ENCODE measurements at regions not wholly inside any gene's neighbourhood (a gene's known extent, or its start where the extent isn't known, plus 50 kb on each side); places are given as distances from the start of the nearest gene placed in this dataset.
"Not testable (repeated sequence)": the region's sequence is repeated elsewhere in the genome, so short reads cannot be mapped to it uniquely, and the experiment has no call there.

GRCh38 chr7:91398341-91398740 is 134.1 kb downstream of the FZD1 start:
- DNase-seq (ENCODE audit: low read depth), result no peak

GRCh38 chr7:91405092-91405788 is 141.0 kb downstream of the FZD1 start:
- no peak for DNase-seq (ENCODE audit: low read depth)

GRCh38 chr7:91405873-91406272 is 141.6 kb downstream of the FZD1 start:
- DNase-seq (ENCODE audit: low read depth), result not testable (repeated sequence)

GRCh38 chr7:91407942-91408341 is 143.7 kb downstream of the FZD1 start:
- no peak for DNase-seq (ENCODE audit: low read depth)

GRCh38 chr7:91408388-91409154 is 144.3 kb downstream of the FZD1 start:
- DNase-seq (ENCODE audit: low read depth), result no peak

GRCh38 chr7:91411060-91411459 is 146.8 kb downstream of the FZD1 start:
- DNase-seq (ENCODE audit: low read depth), result no peak

- no peak for DNase-seq (ENCODE audit: low read depth)
These were observed 148.1 kb downstream of the FZD1 start for GRCh38 chr7:91412298-91412697.

- no peak for DNase-seq (ENCODE audit: low read depth)
These were observed 150.5 kb downstream of the FZD1 start for GRCh38 chr7:91414734-91415133.

- DNase-seq (ENCODE audit: low read depth), result no peak
These were observed 152.1 kb downstream of the FZD1 start for GRCh38 chr7:91416155-91416865.

GRCh38 chr7:91420606-91421005 is 156.4 kb downstream of the FZD1 start:
- no peak for DNase-seq (ENCODE audit: low read depth)

- DNase-seq (ENCODE audit: low read depth), result no peak
These were observed 156.8 kb downstream of the FZD1 start for GRCh38 chr7:91421018-91421417.

GRCh38 chr7:91424371-91424770 is 160.1 kb downstream of the FZD1 start:
- no peak for DNase-seq (ENCODE audit: low read depth)

GRCh38 chr7:91425149-91425548 is 160.9 kb downstream of the FZD1 start:
- no peak for DNase-seq (ENCODE audit: low read depth)

- DNase-seq (ENCODE audit: low read depth), result no peak
These were observed 162.8 kb downstream of the FZD1 start for GRCh38 chr7:91427051-91427450.

- DNase-seq (ENCODE audit: low read depth), result no peak
These were observed 167.4 kb downstream of the FZD1 start for GRCh38 chr7:91431601-91432000.

- no peak for DNase-seq (ENCODE audit: low read depth)
These were observed 170.6 kb downstream of the FZD1 start for GRCh38 chr7:91434836-91435235.

GRCh38 chr7:91435381-91436059 is 171.3 kb downstream of the FZD1 start:
- DNase-seq (ENCODE audit: low read depth), result no peak

- no peak for DNase-seq (ENCODE audit: low read depth)
These were observed 172.4 kb downstream of the FZD1 start for GRCh38 chr7:91436655-91437054.

- not testable (repeated sequence) for DNase-seq (ENCODE audit: low read depth)
These were observed 176.0 kb downstream of the FZD1 start for GRCh38 chr7:91440198-91440597.

GRCh38 chr7:91443862-91444261 is 179.6 kb downstream of the FZD1 start:
- peak; percentile 25 for DNase-seq (ENCODE audit: low read depth)

GRCh38 chr7:91446819-91447218 is 182.6 kb downstream of the FZD1 start:
- DNase-seq (ENCODE audit: low read depth), result no peak

- DNase-seq (ENCODE audit: low read depth), result no peak
These were observed 191.2 kb downstream of the FZD1 start for GRCh38 chr7:91455411-91455810.

All from M059J (cell line).